Urothelium cell line (cell line): ENCODE measurements at regions not wholly inside any gene's neighbourhood (a gene's known extent, or its start where the extent isn't known, plus 50 kb on each side); places are given as distances from the start of the nearest gene placed in this dataset.
A peak's percentile ranks its signal among the peaks of the same experiment; 100 is the strongest.
"Not testable (repeated sequence)": the region's sequence is repeated elsewhere in the genome, so short reads cannot be mapped to it uniquely, and the experiment has no call there.

Source experiments
- DNase-seq: peaks from one replicate; pipeline ENCODE4 v3.0.0; 2011; ENCODE audit warnings: low spot score, mixed read lengths
- FAIRE-seq: peaks from 2 replicates; lab custom pipeline; 2011; peaks lifted over from hg19 to GRCh38; lab: Jason Lieb, UNC

- DNase-seq, FAIRE-seq: not testable (repeated sequence)
These were observed 105.5 kb downstream of the ZBTB18 start for GRCh38 chr1:244156617-244157016.

- no peak for DNase-seq
- FAIRE-seq, result no peak
These were observed 106.8 kb downstream of the ZBTB18 start for GRCh38 chr1:244157731-244158438.

GRCh38 chr1:244159646-244160045 lies 108.6 kb downstream of the ZBTB18 start:
- FAIRE-seq (no peak), DNase-seq (no peak)

- DNase-seq (no peak), FAIRE-seq (no peak)
These were observed 109.6 kb downstream of the ZBTB18 start for GRCh38 chr1:244160455-244161235.

- FAIRE-seq, result no peak
- no peak for DNase-seq
These were observed 110.1 kb downstream of the ZBTB18 start for GRCh38 chr1:244161236-244161510.

- no peak for FAIRE-seq
- no peak for DNase-seq
These were observed 111.9 kb downstream of the ZBTB18 start for GRCh38 chr1:244162786-244163530.

- FAIRE-seq (no peak), DNase-seq (peak; percentile 87)
These were observed 112.9 kb downstream of the ZBTB18 start for GRCh38 chr1:244163861-244164510.

- no peak for DNase-seq
- FAIRE-seq, result no peak
These were observed 113.4 kb downstream of the ZBTB18 start for GRCh38 chr1:244164511-244164890.

- FAIRE-seq, result no peak
- DNase-seq, result no peak
These were observed 113.9 kb downstream of the ZBTB18 start for GRCh38 chr1:244165021-244165420.

GRCh38 chr1:244165701-244166100 lies 114.6 kb downstream of the ZBTB18 start:
- DNase-seq, result no peak
- FAIRE-seq, result no peak

- no peak for FAIRE-seq
- no peak for DNase-seq
These were observed 120.3 kb downstream of the ZBTB18 start for GRCh38 chr1:244171241-244171985.

GRCh38 chr1:244173240-244173639 lies 122.2 kb downstream of the ZBTB18 start:
- no peak for FAIRE-seq
- DNase-seq, result no peak

GRCh38 chr1:244173769-244174168 lies 122.7 kb downstream of the ZBTB18 start:
- FAIRE-seq (no peak), DNase-seq (no peak)

- FAIRE-seq (no peak), DNase-seq (no peak)
These were observed 123.9 kb downstream of the ZBTB18 start for GRCh38 chr1:244174922-244175521.

GRCh38 chr1:244176201-244176600 lies 125.1 kb downstream of the ZBTB18 start:
- FAIRE-seq (no peak), DNase-seq (no peak)

- FAIRE-seq (no peak), DNase-seq (no peak)
These were observed 129.2 kb downstream of the ZBTB18 start for GRCh38 chr1:244180256-244180655.

- FAIRE-seq (no peak), DNase-seq (no peak)
These were observed 130.8 kb downstream of the ZBTB18 start for GRCh38 chr1:244181867-244182266.

- DNase-seq (no peak), FAIRE-seq (no peak)
These were observed 132.0 kb downstream of the ZBTB18 start for GRCh38 chr1:244183037-244183436.

GRCh38 chr1:244186372-244186771 lies 135.3 kb downstream of the ZBTB18 start:
- DNase-seq (no peak), FAIRE-seq (no peak)

- DNase-seq, result no peak
- no peak for FAIRE-seq
These were observed 136.2 kb downstream of the ZBTB18 start for GRCh38 chr1:244187310-244187709.
